B cell (primary cell): ENCODE measurements at regions not wholly inside any gene's neighbourhood (a gene's known extent, or its start where the extent isn't known, plus 50 kb on each side); places are given as distances from the start of the nearest gene placed in this dataset.
A peak's percentile ranks its signal among the peaks of the same experiment; 100 is the strongest.

ENCODE experiments used
- ATAC-seq: fragments of 200-7000 bp; cut with Tn5 transposase; one replicate; pipeline ENCODE4 v1.10.0; 2021; ENCODE audit warnings: low read depth, mild to moderate bottlenecking, moderate number of reproducible peaks, moderate library complexity
- CTCF ChIA-PET: fragments of 350-600 bp; sonication (Branson Sonifier 250); formaldehyde crosslinking; loops from one replicate; lab custom pipeline; 2021; ENCODE audit warnings: antibody characterized with exemption, inconsistent platforms; lab: Charles Lee
- POLR2A ChIA-PET: fragments of 350-600 bp; sonication (Branson Sonifier 250); formaldehyde crosslinking; loops from one replicate; lab custom pipeline; 2021; ENCODE audit warnings: antibody characterized with exemption; lab: Charles Lee
- DNase-seq: peaks from one replicate; pipeline ENCODE4 v3.0.0; 2013
- H2AFZ ChIP-seq: 2 replicates; pipeline ENCODE4 v1.6.1; 2012; ENCODE audit warnings: mild to moderate bottlenecking, low read depth, low read length; ENCODE audit not compliant: insufficient read depth, poor library complexity, severe bottlenecking
- H3K27ac ChIP-seq, 2 donors: 1 replicate in 1 of 2; 2 replicates in 1 of 2; pipeline ENCODE4 v1.5.1; 2012 to 2013; ENCODE audit warnings: low read length in 2 of 2, mild to moderate bottlenecking in 2 of 2, moderate library complexity in 1 of 2
- H3K27me3 ChIP-seq, 4 experiments: fragments of 200-600 bp in 1 of 4; sonication (generic) in 1 of 4; replicated peaks in 1 of 4; 1 replicate in 2 of 4; 2 replicates in 2 of 4; pipeline versions ENCODE4 v1.6.1 to v1.7.0; 2013 to 2016; ENCODE audit warnings: low read length in 3 of 4, mild to moderate bottlenecking in 2 of 4, mixed read lengths in 1 of 4, moderate library complexity in 1 of 4; ENCODE audit not compliant: insufficient read depth in 4 of 4, control insufficient read depth in 3 of 4; ENCODE audit errors: control extremely low read depth in 1 of 4
- H3K36me3 ChIP-seq, 2 experiments: replicated peaks in 1 of 2; 1 replicate in 1 of 2; 2 replicates in 1 of 2; pipeline versions ENCODE4 v1.6.1 to v1.7.1; 2013; ENCODE audit warnings: low read length in 1 of 2; ENCODE audit not compliant: insufficient read depth in 2 of 2, control insufficient read depth in 1 of 2; ENCODE audit errors: control extremely low read depth in 1 of 2, extremely low read depth in 1 of 2
- H3K4me1 ChIP-seq, 2 donors: fragments of 200-600 bp in 1 of 2; sonication (generic) in 1 of 2; 1 replicate in 1 of 2; 2 replicates in 1 of 2; pipeline versions ENCODE4 v1.5.1 to v1.6.1; 2013 to 2017; ENCODE audit warnings: low read length in 2 of 2; ENCODE audit not compliant: control insufficient read depth in 2 of 2, insufficient read depth in 2 of 2
- H3K4me2 ChIP-seq: replicated peaks from 2 replicates; pipeline ENCODE3; 2012; ENCODE audit warnings: mild to moderate bottlenecking, low read depth, low read length; ENCODE audit not compliant: poor library complexity, severe bottlenecking
- H3K4me3 ChIP-seq, 5 experiments: fragments of 200-600 bp in 1 of 5; sonication (generic) in 1 of 5; 1 replicate in 3 of 5; 2 replicates in 2 of 5; pipeline versions ENCODE4 v1.5.1 to v1.7.0; 2011 to 2016; ENCODE audit warnings: low read length in 4 of 5, mild to moderate bottlenecking in 4 of 5, low read depth in 2 of 5, control low read depth in 1 of 5, moderate library complexity in 1 of 5; ENCODE audit not compliant: insufficient read depth in 1 of 5; ENCODE audit errors: control extremely low read depth in 1 of 5, extremely low read depth in 1 of 5
- H3K79me2 ChIP-seq: fragments of 200-600 bp; sonication (generic); one replicate; pipeline ENCODE4 v1.6.0; 2016; ENCODE audit warnings: low read length; ENCODE audit not compliant: control insufficient read depth, insufficient read depth
- H3K9ac ChIP-seq: fragments of 200-600 bp; sonication (generic); 2 replicates; pipeline ENCODE4 v1.6.1; 2017; ENCODE audit warnings: mild to moderate bottlenecking, low read length, moderate library complexity
- H3K9me3 ChIP-seq, 3 donors: one replicate each; pipeline versions ENCODE4 v1.6.1 to v1.7.1; 2013; ENCODE audit warnings: low read length in 2 of 3; ENCODE audit not compliant: control insufficient read depth in 2 of 3, insufficient read depth in 1 of 3; ENCODE audit errors: control extremely low read depth in 1 of 3
- H4K20me1 ChIP-seq: 2 replicates; pipeline ENCODE4 v1.6.0; 2012; ENCODE audit warnings: mild to moderate bottlenecking, low read length; ENCODE audit not compliant: insufficient read depth, control insufficient read depth, poor library complexity, severe bottlenecking
- H3K27ac Mint-ChIP-seq: one replicate; pipeline ENCODE4 v1.8.0; 2021; ENCODE audit warnings: mixed read lengths
- H3K27me3 Mint-ChIP-seq: one replicate; pipeline ENCODE4 v1.8.0; 2021; ENCODE audit warnings: mixed read lengths
- H3K4me1 Mint-ChIP-seq: one replicate; pipeline ENCODE4 v1.8.0; 2021; ENCODE audit warnings: mixed read lengths
- H3K4me3 Mint-ChIP-seq: one replicate; pipeline ENCODE4 v1.8.0; 2021; ENCODE audit warnings: mixed read lengths
- H3K9me3 Mint-ChIP-seq: one replicate; pipeline ENCODE4 v1.8.0; 2022; ENCODE audit warnings: mixed read lengths; ENCODE audit not compliant: insufficient read depth
- EZH2 ChIP-seq: IDR thresholded peaks from 2 replicates; pipeline ENCODE4 v1.6.1; 2012; ENCODE audit warnings: borderline replicate concordance, low read depth, mild to moderate bottlenecking, moderate library complexity, low read length; ENCODE audit not compliant: insufficient read depth, poor library complexity, severe bottlenecking
- WGBS: methylation state at CpG from one replicate; pipeline ENCODE4 v1.1.5; 2013; ENCODE audit warnings: missing lambda C conversion rate; ENCODE audit not compliant: insufficient coverage; 5-methylcytosine and 5-hydroxymethylcytosine counted together
- intact Hi-C: fragments of 100-400 bp; cut with micrococcal nuclease; formaldehyde crosslinking; loops from one replicate; pipeline ENCODE4 v1.10.0; 2022
- TF ChIP-seq, protein P1 (sequence below): fragments of 200-600 bp; IDR thresholded peaks from one replicate; pipeline ENCODE4 v1.8.0; 2022; ENCODE audit warnings: antibody characterized with exemption, mild to moderate bottlenecking

DNA sequence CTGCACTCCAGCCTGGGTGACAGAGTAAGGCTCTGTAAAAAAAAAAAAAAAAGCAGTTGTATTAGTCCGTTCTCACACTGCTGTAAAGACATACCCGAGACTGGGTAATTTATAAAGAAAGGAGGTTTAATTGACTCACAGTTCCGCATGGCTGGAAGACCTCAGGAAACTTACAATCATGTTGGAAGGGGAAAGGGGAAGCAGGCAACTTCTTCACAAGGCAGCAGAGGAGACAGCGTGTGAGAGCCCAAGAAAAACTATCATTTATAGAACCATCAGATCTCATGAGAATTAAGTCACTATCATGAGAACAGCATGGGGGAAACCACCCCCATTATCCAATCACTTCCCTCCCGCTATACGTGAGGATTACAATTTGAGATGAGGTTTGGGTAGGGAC, 151.7 kb upstream of the NR5A2 start:
- no peaks in the 10 kb centered on the region for H3K27me3 Mint-ChIP-seq
- no peak for TF ChIP-seq EZH2
- TF ChIP-seq, protein P1, sequence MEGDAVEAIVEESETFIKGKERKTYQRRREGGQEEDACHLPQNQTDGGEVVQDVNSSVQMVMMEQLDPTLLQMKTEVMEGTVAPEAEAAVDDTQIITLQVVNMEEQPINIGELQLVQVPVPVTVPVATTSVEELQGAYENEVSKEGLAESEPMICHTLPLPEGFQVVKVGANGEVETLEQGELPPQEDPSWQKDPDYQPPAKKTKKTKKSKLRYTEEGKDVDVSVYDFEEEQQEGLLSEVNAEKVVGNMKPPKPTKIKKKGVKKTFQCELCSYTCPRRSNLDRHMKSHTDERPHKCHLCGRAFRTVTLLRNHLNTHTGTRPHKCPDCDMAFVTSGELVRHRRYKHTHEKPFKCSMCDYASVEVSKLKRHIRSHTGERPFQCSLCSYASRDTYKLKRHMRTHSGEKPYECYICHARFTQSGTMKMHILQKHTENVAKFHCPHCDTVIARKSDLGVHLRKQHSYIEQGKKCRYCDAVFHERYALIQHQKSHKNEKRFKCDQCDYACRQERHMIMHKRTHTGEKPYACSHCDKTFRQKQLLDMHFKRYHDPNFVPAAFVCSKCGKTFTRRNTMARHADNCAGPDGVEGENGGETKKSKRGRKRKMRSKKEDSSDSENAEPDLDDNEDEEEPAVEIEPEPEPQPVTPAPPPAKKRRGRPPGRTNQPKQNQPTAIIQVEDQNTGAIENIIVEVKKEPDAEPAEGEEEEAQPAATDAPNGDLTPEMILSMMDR, result no peak

GRCh38 chr1:199877526-199878384, 149.8 kb upstream of the NR5A2 start:
- Histone ChIP-seq H3K4me2 (peak overlapping the region; percentile 46), H3K4me1 (peaks cover 39 to 43% of the 10 kb centered on the region in 2 donors), H3K36me3 (no peaks in the 10 kb centered on the region), H3K9me3 (peaks cover 0 to 13% (median 0%) of the 10 kb centered on the region in 3 donors), H3K79me2 (no peaks in the 10 kb centered on the region), H3K9ac (peak overlapping the region; percentile 51), H3K27ac (peak overlapping the region; percentile 56 to 61), H4K20me1 (no peaks in the 10 kb centered on the region), H3K4me3 (peak overlapping the region in 1 of 5 experiments; percentile 20), H2AFZ (peak overlapping the region; percentile 34), H3K27me3 (no peaks in the 10 kb centered on the region)
- TF ChIP-seq EZH2, result no peak
- TF ChIP-seq, protein P1, result no peak
- DNase-seq (peak; percentile 27), ATAC-seq (peak; percentile 33)
- Mint-ChIP-seq H3K27me3 (no peaks in the 10 kb centered on the region), H3K4me3 (peak overlapping the region; percentile 40), H3K9me3 (peaks cover 2% of the 10 kb centered on the region), H3K27ac (peak overlapping the region; percentile 66), H3K4me1 (peaks cover 37% of the 10 kb centered on the region)
- POLR2A ChIA-PET, result no interaction called here
- intact Hi-C loops, result no loop called here
- CTCF ChIA-PET, result interaction anchor here (1.7 kb wide), 1 partner anchor 11 kb away, joined by 3 read pairs; no protein-coding TSS in a partner anchor
- WGBS, result 8% methylated on average over 3 of the region's 7 CpGs

More for the DNA sequence above, 151.7 kb upstream of the NR5A2 start:
- H3K27me3 ChIP-seq, result no peaks in the 10 kb centered on the region
- H3K4me3 ChIP-seq, result no peak overlapping the region
- H3K27ac Mint-ChIP-seq, result peak overlapping the region; percentile 28
- H2AFZ ChIP-seq, result peak overlapping the region; percentile 34
- no peaks in the 10 kb centered on the region for H3K79me2 ChIP-seq
- H3K9ac ChIP-seq, result no peak overlapping the region
- DNase-seq, result no peak
- POLR2A ChIA-PET, result no interaction called here
- intact Hi-C loops, result no loop called here
- WGBS, result no CpG with 5 or more reads among the region's 6 CpGs
- peaks cover 0 to 13% (median 0%) of the 10 kb centered on the region in 3 donors for H3K9me3 ChIP-seq
- ATAC-seq, result no peak
- H3K4me3 Mint-ChIP-seq, result no peak overlapping the region
- peaks cover 37% of the 10 kb centered on the region for H3K4me1 Mint-ChIP-seq
- H4K20me1 ChIP-seq, result no peaks in the 10 kb centered on the region
- CTCF ChIA-PET, result interaction anchor here (1.7 kb wide), 1 partner anchor 9 kb away, joined by 3 read pairs; no protein-coding TSS in a partner anchor
- H3K9me3 Mint-ChIP-seq, result peaks cover 2% of the 10 kb centered on the region
- no peak overlapping the region for H3K4me2 ChIP-seq
- peaks cover 39 to 43% of the 10 kb centered on the region in 2 donors for H3K4me1 ChIP-seq
- peak overlapping the region in 1 of 2 donors; percentile 56 for H3K27ac ChIP-seq
- no peaks in the 10 kb centered on the region for H3K36me3 ChIP-seq
